K562 (cell line): ENCODE measurements at regions not wholly inside any gene's neighbourhood (a gene's known extent, or its start where the extent isn't known, plus 50 kb on each side); places are given as distances from the start of the nearest gene placed in this dataset.

Experiments
- ATAC-seq: fragments of 200-7000 bp; cut with Tn5 transposase; 3 replicates; pipeline ENCODE4 v1.9.1; 2020; ENCODE audit warnings: moderate library complexity
- BruUV-seq: library from RNA; stranded (reverse); fragments of 400-500 nt; replicated peaks from 2 replicates; lab custom pipeline; 2021; lab: Mats Ljungman, UMichigan
- CTCF ChIA-PET: fragments of 300-600 bp; formaldehyde crosslinking; extraction: SDS; loops from one replicate; lab custom pipeline; 2021; ENCODE audit warnings: low intra/inter-chr PET ratio; lab: Yijun Ruan, JAX
- POLR2A ChIA-PET: fragments of 300-600, 350-650 bp; sonication (Branson Sonifier 250); formaldehyde crosslinking; extraction: SDS; loops from one replicate; lab custom pipeline; 2021; ENCODE audit warnings: antibody characterized with exemption, inconsistent platforms; lab: Yijun Ruan, JAX
- DNase-seq, 4 experiments: peaks; one replicate each; pipeline versions ENCODE4 v3.0.0 to v3.0.0-alpha.2; 2011 to 2018; ENCODE audit warnings: low spot score in 3 of 4, mixed read lengths in 3 of 4; ENCODE audit errors: extremely low read depth in 1 of 4
- FAIRE-seq: peaks from 2 replicates; lab custom pipeline; 2011; peaks lifted over from hg19 to GRCh38; lab: Jason Lieb, UNC
- H2AFZ ChIP-seq: 2 replicates; pipeline ENCODE4 v1.6.0; 2011; ENCODE audit warnings: low read depth, low read length, control low read depth, inconsistent platforms
- H3K27ac ChIP-seq: fragments of 200-600 bp; 3 replicates; pipeline ENCODE4 v1.8.0; 2011; ENCODE audit warnings: low read depth, mild to moderate bottlenecking, control low read depth, inconsistent platforms, low read length, moderate library complexity, mixed read lengths; ENCODE audit errors: extremely low read depth
- H3K27me3 ChIP-seq, 2 experiments: fragments of 300-600 bp in 1 of 2; 2 replicates in 1 of 2; 3 replicates in 1 of 2; pipeline versions ENCODE4 v1.6.0 to v1.8.0; 2011; ENCODE audit warnings: inconsistent platforms in 2 of 2, low read length in 2 of 2, mild to moderate bottlenecking in 1 of 2, mixed read lengths in 1 of 2, moderate library complexity in 1 of 2; ENCODE audit not compliant: control insufficient read depth in 2 of 2, insufficient read depth in 2 of 2
- H3K36me3 ChIP-seq: fragments of 300-600 bp; 3 replicates; pipeline ENCODE4 v1.8.0; 2011; ENCODE audit warnings: mild to moderate bottlenecking, low read length, inconsistent platforms; ENCODE audit not compliant: control insufficient read depth, insufficient read depth
- H3K4me1 ChIP-seq, 2 experiments: fragments of 200-600 bp in 1 of 2; replicated peaks in 1 of 2; 2 replicates in 1 of 2; 3 replicates in 1 of 2; pipeline versions ENCODE4 v1.5.1 to v1.8.0; 2011; ENCODE audit warnings: inconsistent platforms in 2 of 2, low read length in 2 of 2, mild to moderate bottlenecking in 1 of 2, mixed read lengths in 1 of 2, moderate library complexity in 1 of 2; ENCODE audit not compliant: control insufficient read depth in 2 of 2, insufficient read depth in 2 of 2
- H3K4me2 ChIP-seq: 2 replicates; pipeline ENCODE4 v1.6.1; 2011; ENCODE audit warnings: low read length, control low read depth, inconsistent platforms, mixed read lengths; ENCODE audit not compliant: insufficient read depth
- H3K4me3 ChIP-seq: fragments of 200-600 bp; sonication (generic), shearing (Covaris generic); 2 replicates; pipeline ENCODE4 v1.5.1; 2016; ENCODE audit warnings: control low read depth, inconsistent platforms
- H3K79me2 ChIP-seq: fragments of 200-600 bp; 3 replicates; pipeline ENCODE4 v1.8.0; 2011; ENCODE audit warnings: low read length, inconsistent platforms; ENCODE audit not compliant: control insufficient read depth, insufficient read depth
- H3K9ac ChIP-seq, 2 experiments: 2 replicates each; pipeline versions ENCODE4 v1.6.0 to v1.6.1; 2011; ENCODE audit warnings: low read depth in 2 of 2, low read length in 2 of 2, control low read depth in 1 of 2, inconsistent platforms in 1 of 2, mild to moderate bottlenecking in 1 of 2, mixed read lengths in 1 of 2; ENCODE audit not compliant: insufficient read depth in 1 of 2
- H3K9me1 ChIP-seq: one replicate; pipeline ENCODE4 v1.6.0; 2011; ENCODE audit warnings: inconsistent platforms, mild to moderate bottlenecking, low read length, moderate library complexity; ENCODE audit not compliant: control insufficient read depth, insufficient read depth
- H3K9me3 ChIP-seq: replicated peaks from 2 replicates; pipeline ENCODE4 v1.5.1; 2011; ENCODE audit warnings: low read depth, low read length, inconsistent platforms; ENCODE audit not compliant: control insufficient read depth, insufficient read depth
- H4K20me1 ChIP-seq: replicated peaks from 2 replicates; pipeline ENCODE4 v1.6.1; 2011; ENCODE audit warnings: low read length, inconsistent platforms, mixed read lengths; ENCODE audit not compliant: control insufficient read depth, insufficient read depth
- CLOCK ChIP-seq: fragments of 250-450 bp; sonication (Bioruptor Pico); IDR thresholded peaks from 2 replicates; pipeline ENCODE4 v1.4.0; 2020; ENCODE audit warnings: mild to moderate bottlenecking, moderate library complexity, borderline replicate concordance
- JUN ChIP-seq, 2 experiments: sonication (generic) in 1 of 2; formaldehyde crosslinking in 1 of 2; IDR thresholded peaks; 2 replicates each; pipeline versions ENCODE4 v1.6.1 to v1.8.0; 2012 to 2022; ENCODE audit warnings: borderline replicate concordance in 2 of 2, mild to moderate bottlenecking in 2 of 2, improper control_type of control experiment in 1 of 2, low read depth in 1 of 2, low read length in 1 of 2, missing genetic modification reagents in 1 of 2
- MEIS2 ChIP-seq: fragments of 450-650 bp; IDR thresholded peaks from 2 replicates; pipeline ENCODE4 v1.6.1; 2014; ENCODE audit warnings: mild to moderate bottlenecking; ENCODE audit not compliant: partially characterized antibody
- RAD21 ChIP-seq, 2 experiments: fragments of 250-450 bp in 1 of 2; fragments of 450-650 bp in 1 of 2; sonication (Bioruptor Pico) in 1 of 2; formaldehyde crosslinking in 1 of 2; IDR thresholded peaks in 1 of 2; conservative IDR thresholded peaks in 1 of 2; 2 replicates each; pipeline versions ENCODE4 v1.4.0 to v1.8.0; 2020 to 2022; ENCODE audit warnings: mild to moderate bottlenecking in 2 of 2, moderate library complexity in 1 of 2
- RBBP5 ChIP-seq: fragments of 200-600 bp; sonication (generic); IDR thresholded peaks from 2 replicates; pipeline ENCODE4 v1.6.1; 2012; ENCODE audit warnings: borderline replicate concordance, mild to moderate bottlenecking, low read length, control low read depth, inconsistent platforms; ENCODE audit not compliant: insufficient read depth, poor library complexity, severe bottlenecking
- SFPQ ChIP-seq: fragments of 200-400 bp; formaldehyde crosslinking; IDR thresholded peaks from 2 replicates; pipeline ENCODE4 v1.6.1; 2017; ENCODE audit warnings: mild to moderate bottlenecking, low read depth, low read length, moderate library complexity
- SMARCC2 ChIP-seq: fragments of 450-650 bp; IDR thresholded peaks from 2 replicates; pipeline ENCODE4 v1.6.1; 2017; ENCODE audit warnings: antibody characterized with exemption, moderate library complexity, mild to moderate bottlenecking, low read depth
- SRSF3 ChIP-seq: fragments of 200-400 bp; formaldehyde crosslinking; IDR thresholded peaks from 2 replicates; pipeline ENCODE4 v1.6.1; 2016; ENCODE audit warnings: mild to moderate bottlenecking, low read length, moderate library complexity; ENCODE audit not compliant: insufficient read depth
- ZBTB43 ChIP-seq: sonication (generic); formaldehyde crosslinking; IDR thresholded peaks from 2 replicates; pipeline ENCODE4 v1.8.0; 2023; ENCODE audit warnings: mild to moderate bottlenecking, missing genetic modification reagents
- ZNF121 ChIP-seq: sonication (generic); formaldehyde crosslinking; conservative IDR thresholded peaks from 2 replicates; pipeline ENCODE4 v1.8.0; 2022; ENCODE audit warnings: missing genetic modification reagents
- ZNF431 ChIP-seq: sonication (generic); formaldehyde crosslinking; IDR thresholded peaks from 2 replicates; pipeline ENCODE4 v1.8.0; 2022; ENCODE audit warnings: mild to moderate bottlenecking, missing genetic modification reagents
- ZNF561 ChIP-seq: fragments of 450-650 bp; formaldehyde crosslinking; conservative IDR thresholded peaks from 2 replicates; pipeline ENCODE4 v1.4.0; 2020; ENCODE audit warnings: mild to moderate bottlenecking, moderate library complexity
- WGBS: fragments of 100-300 bp; shearing (Covaris generic); methylation state at CpG from one replicate; pipeline ENCODE4 v1.1.6; 2016; ENCODE audit warnings: low coverage, mixed read lengths; ENCODE audit not compliant: insufficient coverage; ENCODE audit errors: missing lambda C conversion rate; 5-methylcytosine and 5-hydroxymethylcytosine counted together
- in situ Hi-C: fragments of 300-500 bp; cut with MboI; formaldehyde crosslinking; loops from 4 replicates; pipeline ENCODE4 v1.15.0; 2018; ENCODE audit warnings: inconsistent platforms, mixed read lengths
- intact Hi-C: fragments of 100-400 bp; cut with micrococcal nuclease; formaldehyde crosslinking; loops from 2 replicates; pipeline ENCODE4 v1.14.2; 2022

GRCh38 chr2:121144111-121144510 lies 140.9 kb downstream of the TFCP2L1 start:
- H3K9ac ChIP-seq, result no peak overlapping the region
- TF ChIP-seq ZBTB43, result no peak
- no peak for TF ChIP-seq RAD21 (CRISPR knock-in tag; conservative IDR thresholded peaks at IDR 0.05 in 1 of 2, IDR thresholded peaks at IDR 0.05 in 1 of 2)
- no peak for TF ChIP-seq ZNF431 (CRISPR knock-in tag)
- TF ChIP-seq JUN (IDR thresholded peaks at IDR 0.05; ENCODE audit: borderline replicate concordance, low read depth, low read length), result no peak
- no peak for TF ChIP-seq JUN (CRISPR knock-in tag; IDR thresholded peaks at IDR 0.05; ENCODE audit: borderline replicate concordance)
- no peak for TF ChIP-seq RBBP5
- no peak for TF ChIP-seq MEIS2
- TF ChIP-seq SRSF3, result no peak
- TF ChIP-seq CLOCK (CRISPR knock-in tag), result no peak
- no peak for TF ChIP-seq ZNF121
- no peak for TF ChIP-seq SFPQ
- TF ChIP-seq ZNF561, result no peak
- TF ChIP-seq SMARCC2, result no peak
- POLR2A ChIA-PET, result interaction anchor here (0.7 kb wide), 1 partner anchor 42 kb away, joined by 3 read pairs; no protein-coding TSS in a partner anchor
- no peaks in the 10 kb centered on the region for H3K4me1 ChIP-seq
- no peaks in the 10 kb centered on the region for H3K9me3 ChIP-seq
- no peaks in the 10 kb centered on the region for H3K36me3 ChIP-seq
- H3K4me2 ChIP-seq, result no peak overlapping the region
- H2AFZ ChIP-seq, result no peak overlapping the region
- CTCF ChIA-PET, result no interaction called here
- H3K27ac ChIP-seq, result no peak overlapping the region
- ATAC-seq, result no peak
- peaks cover 0 to 21% of the 10 kb centered on the region in 2 experiments; a peak in 2 of 5 replicates for H3K27me3 ChIP-seq
- FAIRE-seq, result no peak
- WGBS, result 0% methylated on average over 7 of the region's 7 CpGs
- intact Hi-C loops (no loop called here), in situ Hi-C loops (no loop called here)
- H4K20me1 ChIP-seq, result no peaks in the 10 kb centered on the region; the same call in 1 of the 2 replicates
- H3K79me2 ChIP-seq, result no peaks in the 10 kb centered on the region
- H3K9me1 ChIP-seq, result no peaks in the 10 kb centered on the region
- no peak overlapping the region for H3K4me3 ChIP-seq
- no TSS peak for BruUV-seq
- no peak for DNase-seq
